Prostate gland (tissue), 2 donors: ENCODE measurements at regions not wholly inside any gene's neighbourhood (a gene's known extent, or its start where the extent isn't known, plus 50 kb on each side); places are given as distances from the start of the nearest gene placed in this dataset.

Experiments used
- POLR2AphosphoS5 ChIP-seq: sonication (generic); formaldehyde crosslinking; IDR thresholded peaks from one replicate; pipeline ENCODE4 v1.6.1; 2017; ENCODE audit warnings: antibody characterized with exemption
- TF ChIP-seq, protein P1 (sequence below), 4 experiments: fragments of 200-600 bp in 2 of 4; fragments of 450-650 bp in 2 of 4; sonication (generic) in 2 of 4; IDR thresholded peaks; 1 replicate in 3 of 4; 2 replicates in 1 of 4; pipeline ENCODE4 v1.5.1; 2016 to 2019; ENCODE audit warnings: antibody characterized with exemption in 4 of 4, mild to moderate bottlenecking in 2 of 4, moderate library complexity in 2 of 4

DNA sequence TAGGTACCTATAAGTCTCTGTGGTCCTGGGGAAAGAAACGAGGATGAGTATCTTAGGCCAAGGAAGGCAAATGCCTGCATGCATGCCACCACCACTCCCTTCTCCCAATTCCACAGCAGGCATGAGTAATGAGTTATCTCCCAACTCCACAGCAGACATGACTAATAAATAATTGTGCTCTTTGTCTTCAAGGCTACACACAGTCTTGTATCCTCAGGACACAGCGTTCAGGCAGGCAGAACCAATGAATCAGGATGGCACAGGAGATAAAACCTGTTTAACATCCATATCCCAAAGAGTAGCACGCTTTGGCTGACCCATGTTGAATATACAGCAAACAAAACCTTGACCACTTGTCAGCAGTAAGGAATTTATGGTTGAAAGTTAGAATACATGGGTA, 229.7 kb upstream of the NFE2L3 start:
- TF ChIP-seq, protein P1, sequence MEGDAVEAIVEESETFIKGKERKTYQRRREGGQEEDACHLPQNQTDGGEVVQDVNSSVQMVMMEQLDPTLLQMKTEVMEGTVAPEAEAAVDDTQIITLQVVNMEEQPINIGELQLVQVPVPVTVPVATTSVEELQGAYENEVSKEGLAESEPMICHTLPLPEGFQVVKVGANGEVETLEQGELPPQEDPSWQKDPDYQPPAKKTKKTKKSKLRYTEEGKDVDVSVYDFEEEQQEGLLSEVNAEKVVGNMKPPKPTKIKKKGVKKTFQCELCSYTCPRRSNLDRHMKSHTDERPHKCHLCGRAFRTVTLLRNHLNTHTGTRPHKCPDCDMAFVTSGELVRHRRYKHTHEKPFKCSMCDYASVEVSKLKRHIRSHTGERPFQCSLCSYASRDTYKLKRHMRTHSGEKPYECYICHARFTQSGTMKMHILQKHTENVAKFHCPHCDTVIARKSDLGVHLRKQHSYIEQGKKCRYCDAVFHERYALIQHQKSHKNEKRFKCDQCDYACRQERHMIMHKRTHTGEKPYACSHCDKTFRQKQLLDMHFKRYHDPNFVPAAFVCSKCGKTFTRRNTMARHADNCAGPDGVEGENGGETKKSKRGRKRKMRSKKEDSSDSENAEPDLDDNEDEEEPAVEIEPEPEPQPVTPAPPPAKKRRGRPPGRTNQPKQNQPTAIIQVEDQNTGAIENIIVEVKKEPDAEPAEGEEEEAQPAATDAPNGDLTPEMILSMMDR (IDR thresholded peaks at IDR 0.05) = no peak
- no peak for TF ChIP-seq POLR2AphosphoS5
